HG02852 (cell line): ENCODE measurements at regions not wholly inside any gene's neighbourhood (a gene's known extent, or its start where the extent isn't known, plus 50 kb on each side); places are given as distances from the start of the nearest gene placed in this dataset.

Source experiments
- ATAC-seq: cut with Tn5 transposase; IDR thresholded peaks from one replicate; pipeline ENCODE4 v1.9.1; 2021; ENCODE audit warnings: mild to moderate bottlenecking, moderate library complexity; ENCODE audit not compliant: unreplicated experiment

DNA sequence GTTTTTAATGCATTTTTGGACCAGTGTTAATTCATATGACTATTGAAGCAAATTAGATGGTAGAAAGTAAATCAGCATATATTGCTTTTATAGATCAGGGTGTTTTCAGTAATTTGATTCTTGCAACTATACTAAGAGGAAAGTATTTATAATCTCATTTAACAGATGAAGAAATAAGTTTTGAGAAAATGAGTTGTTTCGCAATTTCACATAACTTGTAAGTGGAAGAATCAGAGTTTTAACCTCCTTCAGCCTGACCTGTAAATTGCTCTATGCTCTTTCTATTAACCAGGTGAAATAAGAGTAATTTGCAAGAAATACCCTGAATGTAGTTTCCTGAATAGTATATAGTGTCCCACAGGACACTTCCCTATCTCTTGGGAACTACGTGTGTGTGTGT lies 1106.8 kb upstream of the RAG2 start:
- no peak for ATAC-seq

DNA sequence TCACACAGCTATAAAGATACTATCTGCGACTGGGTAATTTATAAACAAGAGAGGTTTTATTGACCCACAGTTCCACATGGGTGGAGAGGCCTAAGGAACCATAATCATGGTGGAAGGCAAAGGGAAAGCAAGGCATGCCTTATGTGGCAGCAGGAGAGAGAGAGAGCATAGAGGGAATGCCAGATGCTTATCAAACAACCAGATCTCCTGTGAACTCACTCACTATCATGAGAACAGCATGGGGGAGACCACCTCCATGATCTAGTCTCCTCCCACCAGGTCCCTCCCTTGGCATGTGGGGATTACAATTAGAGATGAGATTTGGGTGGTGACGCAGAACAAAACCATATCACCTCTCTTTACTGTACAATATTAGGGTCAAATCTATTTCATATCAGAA lies 1101.6 kb upstream of the RAG2 start:
- no peak for ATAC-seq

DNA sequence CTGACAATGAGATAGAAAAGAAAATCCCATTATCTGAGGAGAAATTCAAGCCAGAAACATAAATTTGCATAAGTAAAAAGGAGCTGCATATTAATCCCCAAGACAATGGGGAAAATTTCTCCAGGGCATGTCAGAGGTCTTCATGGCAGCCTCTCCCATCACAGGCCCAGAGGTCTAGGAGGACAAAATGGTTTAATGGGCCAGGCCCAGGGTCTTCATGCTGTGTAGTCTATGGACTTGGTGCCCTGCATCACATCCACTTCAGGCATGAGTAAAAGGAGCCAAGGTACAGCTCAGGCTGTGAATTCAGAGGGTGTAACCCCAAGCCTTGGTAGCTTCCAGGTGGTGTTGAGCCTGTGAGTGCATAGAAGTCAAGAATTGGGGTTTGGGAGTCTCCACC lies 1097.2 kb upstream of the RAG2 start:
- ATAC-seq: no peak

DNA sequence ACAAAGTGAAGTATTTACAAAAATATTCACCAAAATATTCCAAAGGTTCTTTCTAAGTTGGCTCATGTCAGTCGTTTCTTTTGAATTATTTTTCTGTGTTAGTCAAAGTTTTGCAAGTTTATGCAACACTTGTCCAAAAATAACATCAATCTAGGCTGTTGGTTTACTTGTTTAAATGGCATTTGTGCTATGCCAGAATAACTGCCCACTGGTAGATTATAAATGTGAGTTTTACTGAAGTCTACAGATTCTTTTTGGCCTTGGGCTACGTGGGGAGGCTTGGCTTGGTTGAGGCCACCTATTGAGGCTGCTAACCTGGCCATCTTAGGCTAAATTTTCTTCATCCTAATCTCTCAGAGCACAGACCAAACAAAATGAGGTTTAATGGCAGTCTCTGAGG lies 1091.9 kb upstream of the RAG2 start:
- no peak for ATAC-seq

DNA sequence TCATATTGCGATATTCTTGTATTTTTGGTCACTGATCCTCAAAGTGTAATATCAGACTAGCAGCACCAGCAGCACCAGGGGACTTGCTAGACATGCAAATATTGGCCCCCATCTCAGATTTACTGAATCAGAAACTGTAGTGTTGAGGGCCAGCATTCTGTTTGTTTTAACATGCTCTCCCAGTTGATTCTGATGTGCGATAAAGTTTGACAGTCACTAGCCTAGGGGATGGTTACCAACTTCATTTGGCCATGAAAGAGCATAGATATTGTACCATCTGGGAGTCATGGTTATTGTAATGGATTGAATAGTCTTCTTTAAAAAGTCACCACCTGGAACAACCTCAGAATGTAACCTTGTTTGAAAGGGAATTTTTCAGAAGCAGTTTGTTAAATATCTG lies 1090.4 kb upstream of the RAG2 start:
- ATAC-seq: no peak

DNA sequence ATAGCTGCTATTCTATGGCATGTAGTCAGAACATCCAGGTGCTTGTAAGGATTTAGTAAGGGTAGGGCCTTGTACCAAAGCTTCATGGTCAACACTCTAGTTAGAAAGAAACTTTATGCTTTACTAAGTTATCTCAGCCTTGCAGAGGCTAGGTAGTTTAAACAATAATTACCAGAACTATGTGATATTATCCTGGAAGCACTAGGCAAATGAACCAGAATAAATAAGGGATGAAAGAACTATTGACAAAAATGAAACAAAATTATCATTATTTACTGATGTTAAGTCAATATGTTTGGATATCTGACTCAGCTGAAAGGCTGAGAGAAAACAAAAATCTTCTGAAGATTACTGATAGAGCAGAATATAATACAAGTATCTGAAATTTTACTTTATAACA lies 1089.1 kb upstream of the RAG2 start:
- no peak for ATAC-seq

DNA sequence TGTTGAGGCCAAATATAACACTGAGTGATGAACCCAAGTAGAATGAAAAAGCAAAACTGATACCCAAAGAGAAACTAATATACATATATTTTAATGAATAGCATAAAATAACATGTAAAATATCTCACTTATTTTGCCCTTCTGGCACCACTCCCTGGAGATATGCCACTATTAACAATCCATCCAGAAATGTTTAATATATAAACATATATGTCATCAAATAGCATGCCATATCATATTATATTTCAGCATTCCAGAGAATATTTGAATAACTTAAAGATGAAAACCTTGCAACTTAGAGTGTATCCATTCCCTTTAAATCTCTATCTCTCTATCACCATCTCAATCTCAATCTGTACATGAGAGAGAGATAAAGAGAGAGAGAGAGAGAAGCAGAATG lies 1073.3 kb upstream of the RAG2 start:
- ATAC-seq: no peak

DNA sequence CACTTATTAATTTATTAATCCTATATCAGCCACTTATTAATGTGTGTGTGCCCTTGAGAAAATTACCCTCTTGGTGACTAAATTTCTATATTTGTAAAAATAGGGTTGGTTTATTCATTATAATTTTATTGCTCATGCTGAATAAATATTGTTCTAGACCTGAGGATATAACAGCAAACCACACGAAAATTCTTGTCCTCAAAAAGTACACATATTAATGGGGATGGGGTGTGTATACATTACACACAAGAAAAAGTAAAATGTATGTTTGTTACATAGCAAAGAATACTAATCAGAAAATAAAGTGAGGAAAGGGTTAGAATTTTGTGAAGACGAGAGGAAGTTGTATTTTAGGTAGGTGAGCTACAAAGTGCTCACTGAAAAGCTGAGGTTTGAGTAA lies 1068.9 kb upstream of the RAG2 start:
- ATAC-seq: no peak

DNA sequence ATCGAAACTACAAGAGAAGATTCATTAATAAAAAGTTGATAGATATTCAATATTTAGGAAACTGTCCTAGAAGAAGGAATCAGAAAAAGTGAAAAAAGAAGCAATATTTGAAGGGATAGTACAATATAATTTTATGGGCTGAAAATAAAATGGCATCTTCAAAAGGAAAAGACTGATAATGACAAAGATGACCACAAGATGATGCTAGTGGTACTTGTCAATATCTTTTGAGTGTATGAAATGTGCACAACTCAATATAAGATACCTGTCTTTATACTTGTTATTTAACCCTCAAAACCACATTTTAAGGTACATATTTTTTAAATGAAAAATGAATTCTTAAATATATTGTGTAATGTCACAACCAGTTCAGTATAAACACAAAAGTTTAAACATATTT lies 1059.6 kb upstream of the RAG2 start:
- no peak for ATAC-seq

DNA sequence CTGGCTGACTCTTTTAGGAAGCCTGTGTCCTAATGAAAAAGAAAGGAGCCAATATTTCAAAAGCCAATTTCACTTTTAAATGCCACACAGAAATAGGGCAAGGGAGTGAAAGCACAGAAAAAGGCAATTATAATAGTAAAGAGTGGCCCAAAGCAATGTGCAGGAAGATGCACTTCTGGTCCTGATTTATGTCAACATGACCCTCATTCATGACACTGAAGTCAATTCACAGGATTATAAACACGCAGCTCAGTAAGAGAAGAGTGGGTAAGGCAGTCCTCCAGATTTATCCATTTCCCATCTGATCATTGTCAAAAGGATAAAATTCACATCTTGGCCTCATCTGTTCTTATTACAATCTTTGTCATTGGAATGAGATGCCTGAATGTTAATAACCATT lies 1049.7 kb upstream of the RAG2 start:
- ATAC-seq: no peak

DNA sequence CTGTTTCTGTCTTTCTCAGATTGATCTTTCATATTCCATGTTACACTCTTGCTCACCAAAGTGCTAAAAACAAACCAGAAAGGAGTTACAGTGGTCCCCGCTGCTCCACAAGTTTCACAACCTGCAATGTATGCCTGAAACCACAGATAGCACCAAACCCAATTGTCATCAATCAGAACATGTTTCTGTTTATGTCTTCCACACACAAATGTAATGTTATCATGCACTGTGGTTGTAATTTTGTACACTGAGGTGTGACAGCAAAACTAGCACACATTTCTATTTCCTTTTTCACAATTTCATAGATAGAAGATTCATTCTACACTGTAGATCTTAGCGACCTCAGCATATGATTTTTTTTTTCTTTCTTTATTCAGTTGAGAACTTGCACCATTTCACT lies 1045.9 kb upstream of the RAG2 start:
- ATAC-seq: no peak

DNA sequence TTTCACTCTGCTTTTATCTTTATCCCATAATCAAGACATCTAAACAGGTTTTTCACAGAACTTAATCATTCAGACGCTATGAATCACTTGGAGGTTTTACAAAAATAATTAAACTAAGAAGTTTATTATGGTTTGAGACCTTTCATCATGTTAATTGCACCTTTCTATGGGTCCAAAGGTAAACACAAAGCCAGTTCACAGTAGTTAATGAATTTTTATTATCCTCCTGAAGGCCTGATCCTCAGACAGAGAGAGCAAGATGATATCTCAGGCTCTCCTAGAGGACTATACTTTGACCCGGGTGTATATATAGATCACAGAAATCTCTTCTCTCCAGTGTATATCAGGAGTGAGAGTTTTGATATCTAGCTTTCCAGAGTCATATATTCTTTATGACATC lies 1044.3 kb upstream of the RAG2 start:
- ATAC-seq: no peak

DNA sequence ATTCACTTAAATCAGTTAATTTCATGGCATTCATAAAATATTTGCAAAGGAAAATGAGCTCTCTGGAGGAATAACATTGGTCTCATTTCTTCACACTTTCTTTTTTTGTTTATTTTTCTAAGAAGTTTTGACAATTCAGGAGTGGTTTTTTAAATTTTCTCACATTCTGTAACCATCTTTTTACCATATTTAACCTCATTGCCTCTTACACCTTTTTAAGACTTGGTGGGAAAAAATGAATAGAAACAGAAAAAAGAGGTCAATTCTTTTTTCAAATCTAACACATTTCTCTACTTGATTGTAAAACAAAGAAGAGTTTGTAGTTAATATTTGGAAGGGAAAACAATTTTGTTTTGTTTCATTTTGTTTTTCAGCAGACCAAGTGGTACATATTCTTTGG lies 1034.7 kb upstream of the RAG2 start:
- ATAC-seq: no peak

DNA sequence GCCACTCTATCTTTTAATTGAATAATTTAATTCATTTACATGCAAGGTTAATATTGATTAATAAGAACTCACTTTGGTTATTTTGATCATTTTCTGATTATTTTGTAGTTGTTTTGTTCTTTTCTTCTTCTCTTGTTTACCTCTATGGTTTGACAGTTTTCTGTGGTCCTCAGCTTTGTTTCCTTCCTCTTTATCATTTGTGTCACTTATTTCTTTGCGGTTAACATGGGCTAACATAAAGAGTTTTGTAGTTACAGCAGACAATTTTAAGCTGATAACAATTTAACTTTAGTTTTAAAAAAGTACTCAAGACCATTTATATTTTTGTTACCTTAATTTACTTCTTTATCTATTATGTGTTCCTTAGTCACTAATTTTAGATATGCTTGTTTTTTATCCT lies 1032.8 kb upstream of the RAG2 start:
- no peak for ATAC-seq

DNA sequence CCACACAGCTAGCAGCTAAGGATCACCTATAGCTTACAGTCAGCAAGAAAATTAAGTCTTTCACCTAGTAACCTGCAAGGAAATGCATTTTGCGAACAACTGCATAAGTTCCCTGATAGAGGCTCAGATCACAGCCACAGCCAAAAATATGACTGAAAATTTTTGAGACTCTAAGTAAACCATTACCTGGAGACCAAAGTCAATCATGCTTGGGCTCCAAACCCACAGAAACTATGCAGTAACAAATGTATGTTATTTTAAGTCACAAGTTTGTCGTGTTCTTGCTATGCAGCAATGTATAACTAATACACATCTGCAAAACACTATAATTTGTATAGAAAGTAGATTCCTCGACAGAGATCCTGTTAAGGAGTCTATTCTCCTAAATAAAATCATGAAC lies 1025.7 kb upstream of the RAG2 start:
- no peak for ATAC-seq

DNA sequence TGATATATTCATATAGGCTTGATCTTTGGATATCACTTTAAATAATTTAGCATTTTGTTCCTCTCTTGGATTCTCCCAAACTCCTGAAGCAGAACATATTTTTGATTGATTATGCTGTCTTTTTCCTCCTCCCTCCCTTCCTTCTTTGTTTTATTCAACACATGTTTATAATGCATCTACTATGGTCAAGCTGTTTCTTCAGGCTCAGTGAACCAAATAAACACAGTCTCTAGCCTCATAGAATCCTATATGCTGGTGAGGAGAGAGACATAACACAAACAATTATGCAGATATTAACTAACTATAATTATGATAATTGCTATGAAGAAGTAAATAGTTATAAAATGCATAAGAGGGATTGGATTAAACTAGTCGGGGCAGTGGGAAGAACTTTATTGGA lies 1023.6 kb upstream of the RAG2 start:
- no peak for ATAC-seq

DNA sequence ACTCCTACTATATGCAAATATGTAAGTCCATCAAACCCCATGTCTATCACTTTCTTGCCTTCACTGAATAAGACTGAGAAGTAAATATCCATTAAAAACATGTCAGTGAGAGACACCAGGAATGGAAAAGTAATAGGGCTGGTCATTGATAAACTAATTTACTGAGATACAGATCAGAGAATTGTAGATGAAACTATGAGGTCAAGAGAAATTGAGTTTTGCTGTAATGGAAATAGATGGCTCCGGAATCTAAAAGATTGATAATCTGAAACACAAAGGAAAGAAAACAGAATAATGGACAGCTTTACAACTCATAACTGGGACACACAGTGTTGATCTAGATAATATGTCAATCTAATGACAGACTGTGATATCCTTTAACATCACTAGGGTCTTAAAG lies 1018.3 kb upstream of the RAG2 start:
- ATAC-seq: no peak

DNA sequence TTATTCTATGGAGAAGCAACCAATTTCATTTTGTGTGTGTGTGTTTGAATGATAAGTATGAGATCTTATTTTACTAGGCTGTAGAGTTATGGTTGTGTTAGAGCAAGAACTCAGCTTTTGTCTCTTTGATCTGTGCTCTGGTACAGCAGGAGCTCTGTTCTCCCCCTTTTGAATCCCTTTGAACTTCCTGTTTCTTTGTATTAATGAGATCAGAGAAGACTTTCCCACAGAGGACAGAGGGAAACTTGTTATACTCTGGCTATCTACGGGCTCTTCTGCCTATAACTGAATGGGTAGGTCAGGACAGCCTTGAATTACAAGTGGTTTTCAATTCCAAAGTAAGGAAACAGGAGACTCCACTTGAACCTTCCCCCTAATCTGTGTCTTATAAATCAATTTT lies 1015.0 kb upstream of the RAG2 start:
- no peak for ATAC-seq

DNA sequence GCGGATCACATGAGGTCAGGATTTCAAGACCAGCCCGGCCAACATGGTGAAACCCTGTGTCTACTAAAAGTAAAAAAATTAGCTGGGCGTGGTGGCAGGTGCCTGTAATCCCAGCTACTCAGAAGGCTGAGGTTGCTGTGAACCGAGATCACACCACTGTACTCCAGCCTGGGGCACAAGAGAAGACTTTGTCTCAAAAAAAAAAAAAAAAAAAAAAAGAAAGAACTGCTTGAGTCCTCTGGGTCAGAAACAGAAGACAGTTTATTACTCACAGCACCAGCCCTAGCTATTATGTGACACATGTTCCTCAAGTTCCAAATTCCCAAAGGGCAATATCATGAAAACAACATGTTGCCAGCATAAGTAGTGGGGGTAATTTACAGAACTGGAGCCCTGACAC lies 1014.1 kb upstream of the RAG2 start:
- no peak for ATAC-seq

DNA sequence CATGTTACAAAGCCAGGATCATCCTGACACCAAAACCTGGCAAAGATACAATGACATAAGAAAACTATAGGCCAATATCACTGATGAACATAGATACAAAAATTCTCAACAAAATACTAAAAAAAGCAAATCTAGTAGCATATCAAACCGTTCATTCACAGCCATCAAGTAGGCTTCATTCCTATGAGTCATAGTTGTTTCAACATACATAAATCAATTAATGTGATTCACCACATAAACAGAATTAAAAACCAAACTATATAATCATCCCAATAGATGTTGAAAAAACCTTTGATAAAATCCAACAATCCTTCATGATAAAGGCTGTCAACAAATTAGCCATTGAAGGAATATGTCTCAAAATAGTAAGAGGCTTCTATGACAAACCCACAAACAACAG lies 1007.2 kb upstream of the RAG2 start:
- no peak for ATAC-seq

DNA sequence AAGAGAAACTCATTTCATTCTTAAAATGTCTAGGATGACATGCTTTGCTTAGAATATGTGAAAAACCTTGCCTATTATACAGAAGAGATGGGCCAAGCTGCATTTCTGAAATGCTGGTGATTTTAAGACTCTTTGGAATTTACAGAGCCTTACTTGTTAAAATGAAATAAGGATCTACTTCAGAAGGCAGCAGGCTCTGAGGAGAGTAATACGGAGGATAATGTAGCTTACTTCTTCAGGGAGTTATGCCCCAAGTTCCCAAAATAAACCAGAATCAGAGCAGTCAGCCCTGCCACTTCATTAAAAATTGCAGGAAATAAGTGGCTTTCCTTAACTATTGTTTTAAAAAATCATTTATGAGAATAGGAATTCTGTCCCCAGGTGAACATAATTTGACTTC lies 1000.3 kb upstream of the RAG2 start:
- ATAC-seq: no peak

DNA sequence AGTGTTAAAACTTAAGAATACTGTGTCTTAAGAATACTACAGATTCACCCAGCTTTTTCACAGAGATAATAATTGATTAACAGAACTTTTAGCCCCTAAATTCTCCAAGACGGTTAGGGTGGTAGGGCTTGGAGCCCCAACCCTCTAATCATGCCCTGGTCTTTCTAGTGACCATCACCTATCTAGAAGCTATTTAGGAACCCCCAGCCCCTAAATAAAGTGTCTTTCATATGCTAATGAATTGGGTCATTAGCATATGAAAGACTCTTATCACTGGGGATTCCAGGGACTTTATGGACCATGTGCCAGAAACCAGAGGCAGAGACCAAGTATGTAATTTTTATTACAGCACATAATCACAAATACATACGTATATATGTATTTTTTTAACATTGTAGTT lies 999.7 kb upstream of the RAG2 start:
- ATAC-seq: no peak

DNA sequence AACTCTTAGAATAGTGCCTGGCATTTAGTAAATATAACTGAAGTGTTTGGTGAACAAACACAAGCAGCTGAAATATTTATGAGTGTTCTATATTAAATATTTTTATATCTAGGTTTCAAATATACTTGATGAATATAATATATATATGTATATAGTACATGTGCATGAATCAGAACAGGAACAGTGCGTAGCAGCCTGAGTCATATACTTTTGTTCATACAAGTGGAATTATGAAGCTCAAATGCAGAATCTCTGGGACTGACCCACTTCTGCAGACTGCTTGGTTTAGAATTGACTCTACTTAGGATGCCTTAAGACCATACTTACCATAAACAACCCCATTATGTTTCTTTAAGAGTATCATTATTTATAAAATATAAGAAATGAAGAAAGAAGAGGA lies 997.8 kb upstream of the RAG2 start:
- ATAC-seq: no peak

DNA sequence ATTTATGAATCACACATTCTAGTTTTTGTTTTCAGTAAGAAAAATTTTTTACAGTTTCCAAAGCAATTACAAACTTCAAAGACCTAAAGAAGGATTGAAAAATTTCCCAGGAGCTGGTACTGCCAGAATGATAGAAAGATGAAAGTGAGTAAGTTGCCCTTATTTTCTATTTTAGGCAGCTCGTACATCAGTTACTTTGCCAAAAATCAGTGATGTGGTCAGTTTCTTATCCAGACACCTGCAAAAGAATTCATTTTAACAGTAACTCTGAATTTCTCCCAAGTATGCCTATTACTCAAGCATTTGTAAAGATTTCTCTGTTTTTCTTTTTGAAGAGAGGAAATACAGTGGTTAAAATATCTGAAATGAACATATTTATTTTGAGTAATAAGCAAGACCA lies 976.3 kb upstream of the RAG2 start:
- no peak for ATAC-seq
